Umbilical cord (tissue), 1 donor: ENCODE measurements at regions not wholly inside any gene's neighbourhood (a gene's known extent, or its start where the extent isn't known, plus 50 kb on each side); places are given as distances from the start of the nearest gene placed in this dataset.

Experiments
- DNase-seq: peaks from one replicate; pipeline ENCODE4 v3.0.0-alpha.2; 2015; ENCODE audit warnings: low spot score

DNA sequence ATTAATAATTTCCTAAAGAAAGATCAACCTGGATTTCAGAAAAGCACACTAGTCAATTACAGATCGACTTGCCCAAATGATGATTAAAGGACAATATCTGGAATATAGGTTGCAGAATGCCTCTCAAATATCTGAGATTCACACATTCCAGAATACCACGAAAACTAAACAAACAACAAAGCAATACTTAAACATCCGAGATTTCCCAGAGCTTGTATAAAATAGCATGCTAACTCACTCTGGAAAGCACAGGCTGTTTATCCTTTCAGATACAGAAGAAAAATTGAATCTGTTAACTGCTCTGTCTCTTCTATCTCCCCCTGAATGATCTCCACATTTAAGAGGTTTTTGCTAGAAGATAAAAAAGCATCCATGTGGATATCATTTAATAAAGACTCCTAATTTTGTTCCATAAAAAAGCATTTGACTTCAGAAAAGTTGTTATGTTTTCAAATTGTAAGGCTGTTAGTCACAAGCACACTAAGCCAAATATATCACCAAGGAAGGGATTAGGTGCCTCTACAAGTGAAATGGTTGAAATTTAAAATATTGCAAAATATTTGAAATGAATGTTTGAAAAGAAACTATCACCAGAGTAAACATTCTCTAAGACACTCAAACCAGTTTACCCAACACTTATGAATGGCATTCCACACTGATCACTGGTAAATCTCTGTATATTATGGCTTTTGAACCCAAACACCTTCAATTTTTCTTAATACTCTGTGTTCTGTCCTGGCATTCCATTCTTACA is 865.1 kb upstream of the ADAMTS5 start:
- DNase-seq: peak; percentile 44

DNA sequence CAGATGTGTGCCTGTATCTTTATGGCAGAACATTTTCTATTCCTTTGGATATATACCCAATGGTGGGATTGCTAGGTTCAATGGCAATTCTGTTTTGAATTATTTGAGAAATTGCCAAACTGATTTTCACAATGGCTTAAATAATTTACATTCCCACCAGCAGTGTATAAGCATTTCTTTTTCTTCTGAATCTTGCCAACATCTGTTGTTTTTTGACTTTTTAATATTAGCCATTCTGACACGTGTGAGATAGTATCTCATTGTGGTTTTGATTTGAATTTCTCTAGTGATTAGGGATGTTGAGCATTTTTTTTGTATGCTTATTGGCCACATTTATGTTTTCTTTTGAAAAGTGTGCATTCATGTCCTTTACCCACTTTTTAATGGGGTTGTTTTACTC is 864.3 kb upstream of the ADAMTS5 start:
- no peak for DNase-seq

DNA sequence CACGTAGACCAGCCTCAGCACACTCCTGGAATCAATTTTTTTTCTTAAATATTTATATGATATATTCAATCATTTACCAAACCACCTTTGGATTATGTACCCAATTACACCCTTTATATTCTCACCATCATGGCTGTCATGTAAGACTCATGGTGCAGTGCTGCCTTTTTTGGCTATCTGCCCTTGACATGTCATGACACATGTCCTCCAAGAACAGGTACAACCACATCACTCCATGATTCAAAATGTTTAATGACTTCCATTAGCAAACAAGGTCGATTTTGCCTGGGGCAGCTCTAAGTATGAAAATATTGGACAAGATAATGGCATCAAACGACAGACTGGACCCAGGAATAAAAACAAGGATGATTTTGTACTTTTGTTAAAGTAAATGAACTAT is 861.1 kb upstream of the ADAMTS5 start:
- no peak for DNase-seq

DNA sequence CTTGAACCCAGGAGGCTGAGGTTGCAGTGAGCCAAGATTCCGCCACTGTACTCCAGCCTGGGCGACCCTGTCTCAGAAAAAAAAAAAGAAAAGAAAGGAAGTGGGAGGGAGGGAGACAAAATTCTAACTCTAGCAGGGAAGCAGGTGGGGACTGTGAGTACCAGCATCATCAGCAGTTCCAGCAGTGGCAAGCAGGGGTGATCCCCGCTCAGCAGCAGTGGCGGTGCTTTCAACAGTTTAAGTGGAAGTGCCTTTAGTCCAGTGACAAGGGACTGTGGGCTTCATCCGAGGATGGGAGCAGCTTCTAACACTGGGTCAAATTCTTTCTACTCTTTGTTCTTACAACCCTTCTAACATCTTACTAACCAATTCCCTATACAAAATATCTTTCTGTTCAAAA is 858.1 kb upstream of the ADAMTS5 start:
- DNase-seq: no peak

DNA sequence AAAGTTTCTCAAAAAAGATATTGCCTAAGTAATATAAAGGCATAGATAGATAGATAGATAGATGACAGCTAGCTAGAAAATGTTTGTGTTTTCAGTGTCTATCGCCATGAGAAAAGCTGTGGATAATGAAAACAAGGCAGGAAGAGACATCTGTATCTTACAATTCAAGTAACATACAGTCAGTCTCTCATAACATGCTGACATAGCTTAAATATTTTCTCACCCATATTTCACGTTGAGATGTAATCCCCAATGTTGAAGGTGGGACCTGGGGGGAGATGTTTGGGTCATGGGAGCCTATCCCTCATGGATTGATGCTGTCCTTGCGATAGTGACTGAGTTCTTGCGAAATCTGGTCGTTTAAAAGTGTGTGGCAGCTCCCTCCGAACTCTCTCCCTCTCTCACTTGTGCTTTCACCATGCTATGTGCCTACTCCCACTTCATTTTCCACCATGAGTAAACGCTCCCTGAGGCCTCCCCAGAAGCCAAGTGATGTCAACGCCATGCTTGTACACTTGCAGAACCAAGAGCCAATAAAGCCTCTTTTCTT is 856.8 kb upstream of the ADAMTS5 start:
- DNase-seq: no peak

DNA sequence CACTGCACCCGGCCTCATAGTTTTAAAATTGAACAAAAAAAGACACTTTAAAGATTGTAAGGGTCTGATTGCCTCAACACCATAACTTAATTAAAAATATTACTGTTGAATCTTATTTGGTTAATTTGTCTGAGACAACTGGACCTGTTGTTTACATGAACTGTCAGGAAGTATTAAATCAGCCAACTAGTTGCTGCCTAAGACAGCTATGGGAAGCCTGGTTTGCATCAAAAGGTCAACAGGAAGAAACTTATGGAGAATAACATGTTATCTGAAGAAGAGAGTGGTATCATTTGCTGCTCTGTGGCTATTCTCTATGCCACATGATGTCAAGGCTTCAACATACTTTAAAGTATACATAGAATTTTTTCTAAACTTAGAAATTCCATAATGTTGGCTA is 853.5 kb upstream of the ADAMTS5 start:
- no peak for DNase-seq

DNA sequence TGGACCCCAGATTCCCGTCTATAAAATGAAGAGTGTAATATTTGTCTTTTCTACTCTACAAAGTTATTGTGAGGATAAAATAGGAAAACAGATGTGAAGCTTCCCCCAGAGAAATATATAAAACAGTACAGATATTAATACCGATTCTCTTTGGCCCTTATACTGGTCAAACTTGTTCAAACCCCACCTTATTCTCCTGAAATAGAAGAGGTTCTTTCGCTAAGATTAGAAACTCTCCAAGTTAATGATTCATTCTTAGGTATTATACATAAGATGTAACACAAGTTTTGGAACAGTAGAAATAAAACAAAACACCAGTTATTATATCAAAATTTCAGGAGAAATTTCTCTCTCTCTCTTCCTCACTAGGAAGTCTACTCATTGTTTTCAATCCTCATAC is 852.4 kb upstream of the ADAMTS5 start:
- DNase-seq: no peak

DNA sequence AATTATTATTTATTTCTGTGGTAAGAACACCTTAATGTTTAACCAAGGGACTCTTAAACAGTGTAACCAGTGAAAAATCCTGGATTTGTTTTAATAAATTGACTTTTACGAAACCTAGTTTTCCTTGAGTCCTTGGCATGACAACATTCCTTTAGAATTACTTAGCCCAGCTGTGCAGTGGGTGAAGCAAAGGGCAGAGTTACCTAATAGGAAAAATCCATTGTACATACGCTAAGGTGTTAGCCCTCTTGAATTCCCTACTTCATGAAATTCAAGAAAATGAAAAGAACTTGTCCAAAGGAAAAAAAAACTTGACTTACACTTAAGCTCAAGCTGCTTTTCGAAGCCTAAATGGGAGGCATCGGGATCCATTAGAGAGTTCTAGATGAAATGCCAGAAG is 852.0 kb upstream of the ADAMTS5 start:
- DNase-seq: no peak

DNA sequence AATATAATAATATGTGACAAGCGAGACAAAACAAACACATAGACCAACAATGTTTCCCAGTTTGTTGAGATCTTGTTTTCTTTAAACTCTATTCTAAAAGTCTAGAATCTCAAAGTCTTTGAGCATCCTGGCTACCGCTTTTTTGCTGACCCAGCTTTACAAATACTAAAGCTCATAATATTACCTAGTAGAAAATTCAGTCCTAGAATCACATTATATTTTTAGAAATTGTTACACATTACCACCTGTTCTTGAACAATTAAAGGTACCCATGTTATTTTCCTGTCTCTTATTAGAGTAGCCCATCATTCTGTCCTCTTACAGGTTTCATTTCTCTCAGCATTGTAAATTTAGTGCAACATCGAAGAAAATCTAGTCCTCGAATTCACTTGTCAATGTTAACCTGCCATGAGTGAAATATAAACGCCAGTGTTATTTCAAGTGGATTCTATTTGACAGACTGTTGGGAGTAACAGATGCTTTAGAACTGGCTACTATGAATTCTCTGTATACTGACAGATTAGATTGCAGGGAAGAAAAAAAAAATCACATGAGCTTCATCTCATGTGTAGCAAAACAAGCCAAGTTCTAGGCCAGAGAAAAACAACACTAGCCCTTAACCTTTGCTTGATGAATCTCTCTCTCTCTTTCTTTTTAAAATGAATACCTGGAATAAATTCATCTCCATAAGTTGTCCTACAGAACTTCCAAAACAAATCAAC is 851.2 kb upstream of the ADAMTS5 start:
- no peak for DNase-seq

DNA sequence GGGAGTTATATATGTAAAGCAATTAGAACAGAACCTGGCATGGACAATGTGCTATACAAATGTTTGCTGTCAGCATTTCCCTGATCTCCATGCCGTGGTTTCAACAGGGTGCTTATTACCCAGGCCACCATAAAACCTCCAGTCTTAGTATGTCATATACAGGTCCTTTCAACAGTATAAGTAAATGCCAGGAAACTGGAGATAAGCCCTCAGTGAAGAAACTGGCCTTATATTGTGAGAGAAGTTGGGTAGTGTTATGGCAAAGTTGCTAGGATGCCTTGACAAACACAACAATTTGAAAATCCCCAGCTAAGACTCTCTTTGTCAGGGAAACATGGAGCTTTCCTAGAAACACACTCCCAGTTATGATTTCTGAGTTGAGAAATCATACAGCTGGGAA is 850.2 kb upstream of the ADAMTS5 start:
- peak; percentile 95 for DNase-seq

DNA sequence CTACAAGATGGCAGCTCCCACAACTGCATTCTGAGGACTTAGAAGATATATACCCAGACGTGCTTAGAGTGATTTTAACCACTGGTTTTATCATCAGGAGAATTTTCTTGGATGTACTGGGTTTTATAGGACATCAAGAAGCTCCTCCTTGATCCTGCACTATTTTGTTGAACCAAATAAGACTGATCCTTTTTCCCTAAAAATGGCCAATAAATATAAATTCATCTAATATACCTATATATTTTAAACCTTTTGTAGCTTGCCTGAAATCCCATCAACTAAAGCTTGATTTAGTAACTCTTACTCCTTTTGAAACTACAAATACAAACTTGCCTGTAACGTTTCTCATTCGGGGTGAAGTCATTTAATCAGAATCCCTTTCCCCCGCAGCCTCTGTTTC is 849.4 kb upstream of the ADAMTS5 start:
- DNase-seq: peak; percentile 91

DNA sequence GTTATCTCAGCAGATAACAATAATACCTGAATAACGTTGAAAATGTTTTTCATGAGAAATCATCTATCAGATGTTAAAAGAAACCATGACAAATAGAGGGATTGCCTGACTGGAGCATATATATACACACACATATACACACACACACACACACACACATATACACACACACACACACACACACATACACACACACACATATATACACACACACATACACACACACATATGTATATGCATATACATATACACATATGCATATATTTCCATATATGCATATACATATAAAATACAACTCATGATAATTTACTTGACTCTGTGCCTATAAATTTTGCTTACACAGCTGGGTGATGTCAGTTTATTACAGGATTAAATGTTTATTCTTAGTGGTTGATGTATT is 847.3 kb upstream of the ADAMTS5 start:
- DNase-seq: no peak

DNA sequence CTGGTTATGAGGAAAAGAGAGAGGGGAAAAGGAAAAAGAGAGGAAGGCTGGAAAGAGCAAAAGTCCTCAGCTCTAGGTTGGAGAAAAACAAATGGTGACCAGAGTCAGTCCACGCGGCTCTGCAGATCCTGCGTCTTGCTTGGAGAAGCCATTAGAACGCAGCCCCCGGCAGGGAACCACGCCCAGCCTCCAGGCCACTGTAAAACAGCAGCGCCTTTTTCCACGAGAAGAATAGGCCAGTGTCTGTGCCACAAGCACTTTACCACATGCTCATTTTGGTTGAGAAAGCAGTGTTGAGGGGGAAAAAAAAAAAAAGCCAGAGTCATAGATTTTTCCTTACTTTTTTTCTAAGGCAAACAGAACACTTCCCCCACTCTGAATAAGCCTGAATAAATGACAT is 846.9 kb upstream of the ADAMTS5 start:
- DNase-seq: no peak

DNA sequence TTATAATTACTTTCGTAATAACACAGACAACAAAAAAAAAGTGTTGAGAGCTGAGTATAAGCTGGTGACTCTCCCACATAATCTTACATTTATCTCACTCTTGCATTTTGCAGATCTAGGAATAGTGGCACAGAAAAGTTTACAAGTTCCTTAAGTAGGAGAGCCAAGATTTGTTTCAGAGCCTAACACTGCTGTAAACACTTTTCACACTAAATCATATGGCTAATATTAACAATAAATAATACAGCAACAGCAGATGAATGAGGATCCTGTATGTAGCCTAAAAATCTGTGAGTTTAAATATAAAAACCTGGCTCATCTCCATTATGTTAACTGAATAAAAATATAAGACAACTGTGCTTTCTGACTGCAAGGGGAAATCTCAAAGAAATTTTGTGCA is 846.5 kb upstream of the ADAMTS5 start:
- peak; percentile 65 for DNase-seq

DNA sequence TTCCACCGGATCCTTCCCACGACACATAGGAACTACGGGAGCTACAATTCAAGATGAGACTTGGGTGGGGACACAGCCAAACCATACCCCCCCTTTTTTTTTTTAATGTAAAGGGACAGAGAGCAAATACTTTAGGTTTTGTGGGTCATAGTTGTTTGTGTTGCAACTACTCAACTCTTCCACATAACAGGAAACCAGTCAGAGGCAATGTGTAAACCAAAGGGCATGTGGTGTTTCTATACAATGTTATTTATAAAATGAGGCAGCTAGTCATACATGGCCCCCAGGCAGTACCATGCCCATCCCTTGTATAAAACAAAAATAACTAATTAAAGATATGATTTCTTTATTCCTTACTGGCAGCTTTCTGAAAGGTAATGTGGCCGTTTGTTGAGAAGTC is 845.4 kb upstream of the ADAMTS5 start:
- DNase-seq: no peak

DNA sequence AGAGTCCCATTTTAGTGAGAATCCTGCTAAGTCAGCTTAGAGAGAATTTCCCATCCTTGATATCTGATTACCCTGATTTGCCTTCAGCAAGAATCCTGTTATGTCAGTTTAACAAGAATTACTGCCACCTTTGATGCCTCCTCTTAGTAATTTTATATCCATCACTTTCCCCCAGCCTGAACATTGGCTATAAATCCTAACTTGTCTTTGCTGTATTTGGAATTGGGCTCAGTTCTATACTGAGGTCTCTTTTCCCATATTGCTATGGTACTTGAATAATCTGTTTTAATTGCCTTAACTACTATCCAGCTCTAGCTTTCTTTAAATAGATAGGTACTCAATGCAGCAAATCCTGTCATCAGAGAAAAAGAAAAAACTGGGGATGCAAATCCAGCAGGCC is 842.0 kb upstream of the ADAMTS5 start:
- no peak for DNase-seq

DNA sequence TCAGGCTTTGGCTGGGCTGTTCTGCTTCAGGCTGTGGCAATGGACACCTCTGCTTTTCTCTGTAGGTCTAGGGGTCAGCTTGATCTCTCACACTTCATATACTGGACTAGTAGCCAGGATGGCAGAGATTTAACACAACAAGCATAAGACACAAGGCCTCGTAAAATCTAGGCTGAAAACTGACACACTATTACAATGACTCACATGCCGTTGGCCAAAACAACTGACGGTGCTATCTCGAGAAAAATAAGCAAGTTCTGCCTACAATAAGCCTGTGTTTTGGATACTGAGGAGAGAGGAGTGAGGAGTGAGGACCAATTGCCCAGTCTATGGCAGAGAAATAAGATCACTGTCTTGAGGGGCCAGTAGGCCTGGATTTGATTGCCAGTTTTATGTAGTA is 840.7 kb upstream of the ADAMTS5 start:
- DNase-seq: no peak

DNA sequence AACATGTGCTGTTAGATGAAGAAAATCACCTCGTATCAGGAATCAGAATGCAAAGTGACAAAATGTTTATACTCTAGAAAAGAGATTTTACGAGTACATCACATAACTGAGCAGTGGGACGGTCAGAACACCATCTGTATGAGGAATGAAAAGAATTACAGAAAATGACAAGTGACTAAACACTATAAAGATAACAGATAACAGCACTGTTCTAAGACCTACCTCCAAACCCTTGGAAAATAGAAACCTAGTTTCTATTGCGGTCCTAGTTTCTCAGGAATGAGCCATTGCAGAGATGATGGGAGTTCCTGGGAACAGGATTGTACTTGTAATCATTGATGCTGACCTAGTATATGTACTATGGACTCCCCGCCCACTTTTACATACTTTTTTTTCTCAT is 839.4 kb upstream of the ADAMTS5 start:
- DNase-seq: no peak

DNA sequence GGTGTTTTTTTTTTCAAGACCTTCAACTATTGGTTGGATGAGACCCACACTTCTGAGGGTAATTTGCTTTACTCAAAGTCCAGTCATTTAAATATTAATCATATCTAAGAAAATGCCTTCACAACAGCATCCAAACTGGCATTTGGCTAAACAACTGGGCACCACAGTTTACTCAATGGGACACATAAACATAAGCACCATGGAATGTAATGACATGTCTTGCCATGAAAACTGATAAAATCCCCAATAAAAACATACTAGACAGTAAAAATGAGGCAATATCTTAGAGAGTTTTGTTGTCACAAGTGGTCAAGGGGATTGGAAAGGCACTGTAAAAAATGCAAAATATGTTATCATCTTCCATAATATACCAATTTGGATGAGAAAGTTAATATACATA is 838.8 kb upstream of the ADAMTS5 start:
- no peak for DNase-seq

DNA sequence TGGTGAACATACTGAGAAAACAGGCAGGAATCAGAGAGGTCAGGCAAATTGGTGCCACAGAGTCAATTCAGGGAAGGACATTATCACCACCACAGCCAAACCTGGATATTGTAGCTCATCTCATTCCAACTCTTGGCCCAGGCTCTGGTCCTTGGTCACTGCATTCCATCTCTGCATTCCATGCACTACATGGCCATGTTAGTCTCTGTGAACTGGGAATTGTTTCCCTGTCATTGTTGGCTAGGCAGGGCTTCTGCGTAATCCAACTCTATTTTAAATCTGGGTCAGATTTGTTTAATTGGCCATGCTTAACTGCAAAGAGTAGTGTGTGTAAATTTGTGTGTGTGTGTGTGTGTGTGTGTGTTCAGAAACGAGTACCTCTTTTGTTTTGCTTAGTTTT is 837.6 kb upstream of the ADAMTS5 start:
- DNase-seq: no peak

DNA sequence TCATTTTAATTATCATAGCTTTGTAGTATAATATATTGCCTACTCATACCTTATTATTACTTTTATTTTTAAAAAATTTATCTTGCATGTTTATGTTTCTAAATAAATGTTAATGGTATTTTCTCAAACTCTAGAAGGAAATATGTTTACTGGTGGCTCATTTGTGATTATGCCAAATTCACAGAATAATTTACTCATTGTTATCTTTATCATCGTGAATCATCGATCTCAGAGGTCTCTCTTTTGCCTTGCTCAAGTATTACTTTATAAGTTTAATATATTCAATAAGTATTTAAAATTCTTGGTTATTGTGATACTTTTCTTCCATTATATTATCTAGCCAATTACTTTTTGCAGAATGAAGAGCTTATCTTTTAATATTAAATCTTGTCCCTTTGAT is 836.7 kb upstream of the ADAMTS5 start:
- no peak for DNase-seq

DNA sequence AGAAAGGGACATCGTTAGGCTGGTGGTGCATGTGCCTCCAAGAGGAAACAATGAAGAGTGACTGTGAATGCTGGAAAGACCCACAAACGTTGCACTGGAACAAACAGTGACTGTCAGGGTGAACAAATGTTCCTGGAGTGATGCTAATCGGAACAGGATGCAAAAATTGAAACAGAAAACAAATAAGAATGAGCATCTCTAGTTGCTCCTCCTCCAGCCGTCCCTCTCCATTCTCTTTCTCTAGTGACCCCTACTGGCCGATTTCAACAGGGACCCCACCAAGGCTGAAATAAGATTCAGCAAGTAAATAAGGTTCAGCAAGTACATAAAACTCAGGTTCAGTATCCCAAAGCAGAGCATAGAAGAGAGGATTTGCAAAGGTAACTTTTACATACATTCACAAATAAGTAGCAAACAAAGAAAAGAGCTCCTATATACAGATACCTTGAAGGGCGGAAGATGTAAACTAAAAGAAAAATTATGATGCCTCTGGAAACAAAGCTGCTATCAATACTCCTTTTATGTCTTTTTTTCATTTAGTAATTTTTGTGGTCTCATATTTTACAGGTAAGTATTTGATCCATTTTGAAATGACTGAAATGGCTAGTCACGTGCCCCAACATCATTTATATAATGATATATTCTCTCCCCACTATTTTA is 836.1 kb upstream of the ADAMTS5 start:
- DNase-seq: no peak

DNA sequence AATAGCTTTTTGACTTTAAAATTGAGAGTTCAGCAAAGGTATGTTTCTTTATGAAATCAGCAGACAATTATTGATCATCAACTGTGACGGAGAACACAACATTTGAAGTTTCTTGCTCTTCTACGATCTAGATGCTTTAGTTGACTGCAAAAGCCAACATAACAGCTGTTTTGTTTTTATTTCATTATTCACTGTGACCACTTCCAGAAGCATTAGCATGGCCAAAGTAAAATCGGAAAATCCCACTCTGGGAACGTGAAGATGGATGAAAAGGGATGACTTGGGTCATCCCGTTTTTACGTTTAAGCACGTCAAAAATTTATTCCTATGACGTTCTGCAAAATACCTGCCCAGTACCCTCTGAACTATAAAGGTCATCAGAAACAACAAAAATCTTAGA is 833.0 kb upstream of the ADAMTS5 start:
- no peak for DNase-seq
